ENCODE measurements at regions not wholly inside any gene's neighbourhood (a gene's known extent, or its start where the extent isn't known, plus 50 kb on each side); places are given as distances from the start of the nearest gene placed in this dataset.

- H3K56ac ChIP-seq (replicated peaks; ENCODE audit: insufficient read length, low read depth, low read length) = no peak overlapping the region
- no peak overlapping the region for H3K4ac ChIP-seq (replicated peaks; ENCODE audit: insufficient read length, low read depth, low read length)
- H4K8ac ChIP-seq (ENCODE audit: extremely low read depth, insufficient read depth, low read length) = no peak overlapping the region
- H4K91ac ChIP-seq (replicated peaks; ENCODE audit: insufficient read length, low read length) = no peak overlapping the region
- no peak overlapping the region for H3K14ac ChIP-seq (ENCODE audit: insufficient read length)
- H4K20me1 ChIP-seq (replicated peaks in 1 of 2; ENCODE audit: control insufficient read depth in 1 of 2, insufficient read depth in 2 of 2, low read length in 2 of 2) = no peaks in the 10 kb centered on the region
- H2AFZ ChIP-seq (ENCODE audit: low read length) = no peak overlapping the region
- CTCF ChIA-PET (ENCODE audit: partially characterized antibody) = interaction anchor here (0.6 to 1.1 kb wide), 2 partner anchors 14 to 340 kb away, joined by 3 read pairs; no protein-coding TSS in a partner anchor
- no peaks in the 10 kb centered on the region for H3K27me3 ChIP-seq (replicated peaks in 1 of 4; ENCODE audit: control insufficient read depth in 3 of 4, extremely low read depth in 1 of 4, insufficient read depth in 3 of 4, low read length in 3 of 4)
- POLR2A ChIA-PET (ENCODE audit: partially characterized antibody) = no interaction called here
- DNase-seq (ENCODE audit: low read depth in 1 of 2, low spot score in 2 of 2) = peak in 1 of 2 experiments; percentile 5
- peak overlapping the region in 1 of 4 experiments; percentile 40; a peak in 2 of 8 replicates for H3K4me3 ChIP-seq (ENCODE audit: extremely low read depth in 1 of 4, insufficient read depth in 2 of 4, low read depth in 3 of 4, low read length in 4 of 4)
- FAIRE-seq = peak; percentile 86
- no peak overlapping the region for H2BK20ac ChIP-seq (ENCODE audit: low read length)
- no peaks in the 10 kb centered on the region for H3K36me3 ChIP-seq (ENCODE audit: control insufficient read depth in 2 of 4, insufficient read depth in 4 of 4, low read length in 3 of 4)
- 50% methylated on average over 1 of the region's 1 CpG; no CpG with 5 or more reads in 1 of the 2 experiments for WGBS, 2 experiments (ENCODE audit: extremely low coverage in 1 of 2, insufficient coverage in 1 of 2, insufficient read length in 1 of 2, insufficient replicate concordance in 2 of 2, low coverage in 1 of 2, low lambda C conversion rate in 2 of 2, missing lambda C conversion rate in 1 of 2)
- peak; percentile 79; the same call in 1 of the 2 replicates for TF ChIP-seq YY1 (IDR thresholded peaks at IDR 0.05; ENCODE audit: low read depth, low read length)
- TF ChIP-seq BCL11A (IDR thresholded peaks at IDR 0.05; ENCODE audit: low read depth in 2 of 2, low read length in 2 of 2) = no peak
- no peak overlapping the region for H3K23ac ChIP-seq (ENCODE audit: insufficient read length)
- no peak overlapping the region for H2BK5ac ChIP-seq (ENCODE audit: low read depth, low read length)
- no peak overlapping the region for H4K5ac ChIP-seq (ENCODE audit: insufficient read length, low read depth, low read length)
- H2BK120ac ChIP-seq (replicated peaks; ENCODE audit: low read depth, low read length) = peak overlapping the region; percentile 71
- peaks cover 0 to 18% (median 9%) of the 10 kb centered on the region in 4 experiments; a peak in 4 of 7 replicates for H3K4me1 ChIP-seq (replicated peaks in 1 of 4; ENCODE audit: control insufficient read depth in 3 of 4, insufficient read depth in 4 of 4, low read length in 3 of 4)
- no peak overlapping the region for H2BK12ac ChIP-seq (ENCODE audit: low read depth, low read length)
- H2BK15ac ChIP-seq (ENCODE audit: low read length) = no peak overlapping the region
- H3K4me2 ChIP-seq (ENCODE audit: insufficient read depth in 1 of 2, low read depth in 2 of 2, low read length in 2 of 2) = peak overlapping the region; percentile 10 to 61; a peak in 3 of 4 replicates
- H3K79me2 ChIP-seq (ENCODE audit: control insufficient read depth in 1 of 2, insufficient read depth in 2 of 2, low read length in 2 of 2) = no peaks in the 10 kb centered on the region
- no peaks in the 10 kb centered on the region for H3K9me3 ChIP-seq (ENCODE audit: insufficient read depth in 2 of 2, low read depth in 1 of 2, low read length in 1 of 2)
- no peak overlapping the region for H3K27ac ChIP-seq (ENCODE audit: low read depth, low read length)
- no peak overlapping the region for H3K18ac ChIP-seq (ENCODE audit: extremely low read depth, low read length)
- H3K9ac ChIP-seq (replicated peaks in 1 of 4; ENCODE audit: extremely low read depth in 1 of 4, low read depth in 3 of 4, low read length in 3 of 4) = no peak overlapping the region
- no peak overlapping the region for H2AK5ac ChIP-seq (ENCODE audit: low read depth, low read length)
- H3K79me1 ChIP-seq (ENCODE audit: low read depth, low read length) = no peaks in the 10 kb centered on the region
- H3K23me2 ChIP-seq (ENCODE audit: low read depth, low read length) = no peaks in the 10 kb centered on the region
Observed at GRCh38 chr20:11718474-11719094, 199.1 kb upstream of the BTBD3 start.

Data from H1 (cell line).